LoVo (cell line): ENCODE measurements at regions not wholly inside any gene's neighbourhood (a gene's known extent, or its start where the extent isn't known, plus 50 kb on each side); places are given as distances from the start of the nearest gene placed in this dataset.

ENCODE experiments used
- DNase-seq: peaks from one replicate; pipeline ENCODE4 v3.0.0-alpha.2; 2016; ENCODE audit warnings: low spot score

DNA sequence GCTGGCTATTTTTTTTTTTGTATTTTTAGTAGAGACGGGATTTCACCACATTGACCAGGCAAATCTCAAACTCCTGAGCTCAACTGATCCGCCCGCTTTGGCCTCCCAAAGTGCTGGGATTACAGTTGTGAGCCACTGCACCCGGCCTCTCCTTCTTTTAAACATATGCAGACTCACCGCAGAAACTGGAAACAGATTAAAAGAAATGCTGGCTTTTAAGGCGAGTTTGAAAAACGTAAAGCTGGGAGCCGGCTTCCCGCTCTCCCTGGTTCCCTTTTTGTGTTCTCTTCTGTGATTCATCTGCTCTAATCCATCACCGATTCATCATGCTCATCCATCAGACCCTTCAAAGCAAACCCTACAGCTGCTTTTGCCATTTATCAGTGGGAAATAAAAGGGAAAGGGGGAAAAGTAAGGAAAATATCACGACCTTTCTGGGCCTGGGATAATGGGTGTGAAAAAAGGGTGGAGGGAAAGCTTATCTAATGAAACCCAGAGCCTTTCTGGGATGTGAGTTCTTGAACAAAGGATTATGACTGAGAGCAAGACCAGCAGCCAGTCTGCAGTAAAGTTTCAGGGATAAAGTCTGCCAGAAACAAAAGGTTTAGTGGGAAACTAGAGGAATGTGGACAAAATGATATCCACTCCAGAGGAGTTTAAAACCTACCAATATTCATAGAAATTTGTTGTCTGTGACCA lies 92.3 kb upstream of the LRIG1 start:
- DNase-seq = no peak

- DNase-seq = peak; percentile 63
These were observed 93.2 kb upstream of the LRIG1 start for GRCh38 chr3:66593978-66594377.

GRCh38 chr3:66597308-66597863 lies 96.6 kb upstream of the LRIG1 start:
- DNase-seq = no peak

GRCh38 chr3:66598168-66598567 lies 97.3 kb upstream of the LRIG1 start:
- no peak for DNase-seq

- DNase-seq = no peak
These were observed 101.4 kb upstream of the LRIG1 start for GRCh38 chr3:66602237-66602636.

DNA sequence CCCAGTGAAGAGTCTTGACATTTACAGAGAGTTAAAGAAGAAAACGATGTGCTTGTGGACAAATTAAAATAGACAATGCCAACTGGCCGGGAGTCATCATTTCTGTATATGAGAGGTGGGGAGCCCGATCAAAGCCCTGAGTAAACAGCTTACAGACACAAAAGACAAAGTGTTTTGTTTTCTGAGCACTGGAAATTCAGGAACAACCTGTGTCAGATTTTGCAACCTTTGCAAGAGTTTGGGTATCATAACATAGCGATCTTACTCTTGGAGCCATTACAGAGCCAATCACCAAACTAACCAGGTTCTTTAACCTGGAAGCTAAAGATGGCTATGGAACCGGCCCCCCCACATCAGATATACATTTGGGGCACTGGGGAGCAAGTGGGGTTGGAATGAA lies 101.9 kb upstream of the LRIG1 start:
- DNase-seq = no peak

- no peak for DNase-seq
These were observed 102.4 kb upstream of the LRIG1 start for GRCh38 chr3:66603151-66603611.

GRCh38 chr3:66604481-66604880 lies 103.7 kb upstream of the LRIG1 start:
- DNase-seq = no peak

DNA sequence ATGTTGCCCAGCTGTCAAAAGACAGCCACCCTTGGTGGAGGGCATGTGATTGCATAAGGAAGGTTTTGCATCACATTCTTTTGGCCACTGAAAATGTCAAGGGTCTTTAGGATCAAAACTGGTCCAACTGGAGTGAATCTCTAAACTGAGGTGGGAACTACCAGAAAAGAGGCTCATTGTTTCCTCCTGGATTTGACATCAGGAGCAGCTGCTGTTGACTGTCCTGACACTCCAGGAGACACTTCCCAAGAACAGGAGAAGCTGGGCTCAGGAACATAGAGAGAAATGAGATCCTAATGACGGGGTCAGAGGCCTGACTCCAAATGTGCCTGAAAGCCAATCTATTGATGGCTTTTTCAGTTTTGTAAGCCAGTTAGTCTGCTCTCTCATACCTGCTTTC lies 105.3 kb upstream of the LRIG1 start:
- DNase-seq = no peak

- DNase-seq = no peak
These were observed 106.0 kb upstream of the LRIG1 start for GRCh38 chr3:66606868-66607267.

DNA sequence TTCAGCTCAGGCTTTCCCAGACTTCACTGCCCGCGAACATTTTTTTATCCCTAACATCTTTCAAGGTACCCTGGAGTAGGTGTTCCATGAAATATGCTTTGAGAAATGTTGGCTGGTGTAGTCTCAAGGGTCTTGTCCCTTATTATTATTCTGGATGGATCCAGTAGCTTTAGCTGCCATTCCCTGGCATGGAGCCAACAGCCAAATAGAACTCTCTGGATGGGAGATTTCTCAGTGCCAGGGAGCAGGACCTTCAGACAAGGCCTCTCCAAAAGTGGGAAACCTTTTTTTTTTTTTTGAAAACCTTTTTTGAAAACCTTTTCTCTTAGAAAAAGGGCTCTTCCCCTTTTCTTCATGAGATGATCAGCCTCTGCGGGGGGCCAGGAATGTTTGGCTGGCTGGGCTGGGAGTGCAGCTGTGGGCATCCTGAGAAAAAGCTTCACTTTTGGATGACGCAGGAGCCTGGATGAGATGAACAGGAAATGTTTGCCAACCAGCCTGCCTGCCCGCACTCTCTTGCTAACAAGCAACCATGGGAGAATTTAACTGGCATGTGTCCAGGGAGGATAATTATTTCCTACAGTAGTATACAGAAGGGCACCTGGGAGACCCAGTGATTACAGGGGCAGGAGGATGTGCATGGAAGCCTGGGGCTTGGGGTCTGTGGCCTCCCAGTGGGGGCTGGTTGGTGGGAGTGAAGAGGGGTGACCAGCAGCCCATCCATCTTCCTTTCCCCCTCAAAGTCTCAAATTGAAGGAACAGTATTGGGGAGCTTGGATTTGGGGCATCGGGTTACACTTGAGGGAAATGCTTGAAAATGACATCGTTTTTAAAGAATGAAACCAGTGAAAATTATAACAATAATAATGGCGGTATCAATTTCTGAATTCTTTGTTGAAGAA lies 109.1 kb upstream of the LRIG1 start:
- no peak for DNase-seq

- no peak for DNase-seq
These were observed 109.7 kb upstream of the LRIG1 start for GRCh38 chr3:66610562-66610909.

GRCh38 chr3:66615643-66616301 lies 115.0 kb upstream of the LRIG1 start:
- DNase-seq = no peak

DNA sequence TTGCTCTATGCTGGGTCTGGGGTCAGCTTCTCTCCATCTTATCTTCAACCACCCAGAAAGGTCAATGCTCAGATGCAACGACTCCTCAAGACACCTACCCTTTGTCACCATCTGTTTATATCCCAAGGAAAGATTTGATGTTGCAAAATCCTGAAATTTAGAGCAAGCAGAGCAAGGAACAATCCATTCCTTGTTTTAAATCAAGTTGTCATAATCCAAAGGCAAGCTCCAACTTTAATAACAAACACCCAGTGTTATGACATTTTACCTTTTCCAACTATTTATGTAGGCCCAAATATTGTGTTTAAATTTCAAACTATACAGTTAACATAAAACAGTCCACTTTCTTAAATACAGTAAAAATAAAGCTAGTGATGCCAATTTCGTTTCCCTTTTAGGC lies 116.5 kb upstream of the LRIG1 start:
- DNase-seq = no peak

- DNase-seq = no peak
These were observed 117.2 kb upstream of the LRIG1 start for GRCh38 chr3:66618066-66618465.

DNA sequence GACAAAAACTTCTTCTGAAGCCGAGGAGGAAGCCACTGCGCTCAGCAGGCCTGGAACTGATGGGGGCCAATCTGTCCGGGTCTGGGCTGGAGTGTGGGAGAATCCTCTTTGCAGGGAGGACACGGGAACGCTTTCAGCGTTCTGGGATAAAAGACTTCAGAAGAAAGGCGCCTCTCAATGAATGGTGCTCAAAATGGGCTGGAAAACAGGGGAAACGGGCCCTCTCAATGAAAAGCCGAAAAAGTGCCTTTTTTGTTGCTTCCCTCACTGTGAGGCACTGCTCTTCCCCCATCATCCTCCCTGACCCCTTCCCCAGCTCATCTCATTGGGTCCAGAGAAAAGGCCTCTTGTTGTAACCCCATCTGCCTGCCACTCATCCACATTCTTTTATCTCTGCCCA lies 119.5 kb upstream of the LRIG1 start:
- DNase-seq = no peak

DNA sequence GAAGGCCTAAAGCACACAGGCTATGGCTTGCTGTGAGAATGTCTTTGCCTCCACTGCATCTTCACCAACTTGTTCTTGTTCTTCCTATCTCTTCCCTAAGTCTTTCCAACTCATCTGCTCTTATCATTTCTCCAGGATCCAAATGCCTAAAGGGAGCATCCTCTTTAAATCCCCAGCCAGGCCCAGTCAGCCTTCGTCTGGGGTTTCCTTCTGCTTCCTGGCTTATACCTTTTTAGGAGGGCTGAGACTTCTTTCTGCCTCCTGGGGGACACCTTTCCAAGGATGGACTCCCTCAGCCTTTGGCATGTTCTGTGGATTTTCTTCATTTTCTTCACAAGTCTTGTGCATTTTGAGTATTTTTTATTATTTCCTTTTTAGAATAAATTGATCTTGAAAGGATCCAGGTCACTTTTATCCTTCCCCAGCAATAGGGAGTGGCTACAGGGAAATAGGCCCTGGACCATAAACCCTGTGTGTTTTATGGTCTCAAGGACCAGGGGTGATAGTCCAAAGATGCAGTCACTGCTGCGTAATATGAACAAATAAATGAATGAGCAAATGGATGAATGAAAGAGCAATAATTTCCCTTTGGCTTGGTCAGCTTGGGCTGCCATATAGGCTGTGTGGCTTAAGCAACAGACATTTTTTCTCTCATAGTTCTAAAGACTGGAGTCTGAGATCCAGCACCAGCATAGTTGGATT lies 122.1 kb upstream of the LRIG1 start:
- no peak for DNase-seq

DNA sequence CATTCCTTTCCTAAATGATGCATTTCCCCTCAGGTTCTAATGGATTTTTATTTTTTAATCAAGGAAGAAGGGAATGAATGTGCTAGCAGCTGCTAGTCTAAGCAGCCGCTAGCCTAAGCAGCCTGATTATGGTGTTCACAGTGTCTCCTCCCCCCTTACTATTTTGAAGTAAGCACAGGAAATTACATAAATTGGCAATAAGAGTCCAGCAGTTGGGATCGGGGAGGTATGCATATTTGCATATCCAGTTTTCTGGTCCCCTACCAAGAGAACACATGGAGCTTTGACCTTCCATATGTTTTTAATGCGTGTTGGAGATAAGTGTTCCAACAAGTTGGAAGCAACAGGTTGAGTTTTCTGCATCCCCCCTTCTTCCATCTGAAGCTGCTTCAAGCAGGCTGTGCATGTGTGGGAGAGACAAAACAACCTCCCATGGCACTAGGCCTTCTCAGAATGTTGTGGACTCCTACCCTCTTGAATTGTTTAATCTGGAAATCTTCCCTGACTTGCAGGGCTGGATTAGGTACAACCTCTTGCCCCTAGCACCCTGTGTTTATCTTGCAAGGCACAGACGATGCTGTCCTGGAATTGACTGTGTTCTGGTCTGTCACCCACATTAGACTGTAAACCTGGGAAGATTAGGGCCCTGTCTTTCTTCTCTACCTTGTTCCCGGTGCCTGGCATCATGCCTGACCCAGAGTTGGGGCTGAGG lies 124.8 kb upstream of the LRIG1 start:
- no peak for DNase-seq

- no peak for DNase-seq
These were observed 128.5 kb upstream of the LRIG1 start for GRCh38 chr3:66629150-66629981.

- no peak for DNase-seq
These were observed 129.2 kb upstream of the LRIG1 start for GRCh38 chr3:66629982-66630368.
